NB4 (cell line): ENCODE measurements at regions not wholly inside any gene's neighbourhood (a gene's known extent, or its start where the extent isn't known, plus 50 kb on each side); places are given as distances from the start of the nearest gene placed in this dataset.
"Not testable (repeated sequence)": the region's sequence is repeated elsewhere in the genome, so short reads cannot be mapped to it uniquely, and the experiment has no call there.

ENCODE experiments used
- CTCF ChIP-seq: IDR thresholded peaks from one replicate; pipeline ENCODE4 v1.5.1; 2012; ENCODE audit warnings: low read depth, low read length
- MAX ChIP-seq: IDR thresholded peaks from 2 replicates; pipeline ENCODE4 v1.6.1; 2011; ENCODE audit warnings: low read depth, low read length

- not testable (repeated sequence) for TF ChIP-seq CTCF, MAX
These were observed 113.0 kb upstream of the FOXN2 start for GRCh38 chr2:48201435-48201834.
